ENCODE measurements at regions not wholly inside any gene's neighbourhood (a gene's known extent, or its start where the extent isn't known, plus 50 kb on each side); places are given as distances from the start of the nearest gene placed in this dataset.

- H3K4me3 ChIP-seq (ENCODE audit: low read length) = no peak overlapping the region
- no peak overlapping the region for H2BK15ac ChIP-seq (replicated peaks; ENCODE audit: low read depth)
- no peak overlapping the region for H3K27ac ChIP-seq (ENCODE audit: low read depth, low read length)
- H3K4ac ChIP-seq (ENCODE audit: low read depth, low read length) = no peak overlapping the region
- DNase-seq = no peak
- no peak overlapping the region for H2AK5ac ChIP-seq (ENCODE audit: low read length)
- no peaks in the 10 kb centered on the region for H3K4me1 ChIP-seq (ENCODE audit: control insufficient read depth, low read depth, low read length)
- no CpG with 5 or more reads among the region's 20 CpGs for WGBS (ENCODE audit: extremely low coverage, insufficient coverage, low lambda C conversion rate)
- H2BK120ac ChIP-seq (ENCODE audit: low read depth, low read length) = no peak overlapping the region
- no peaks in the 10 kb centered on the region for H3K27me3 ChIP-seq (ENCODE audit: insufficient read depth, low read length, poor library complexity)
- no peaks in the 10 kb centered on the region for H3K36me3 ChIP-seq (ENCODE audit: control insufficient read depth, insufficient read depth, low read length)
- no peak overlapping the region for H4K8ac ChIP-seq (ENCODE audit: low read depth, low read length)
- no peak overlapping the region for H3K23ac ChIP-seq (ENCODE audit: low read length)
- H3K79me2 ChIP-seq (ENCODE audit: control insufficient read depth, insufficient read depth, low read length) = no peaks in the 10 kb centered on the region
- no peak overlapping the region for H3K9ac ChIP-seq (ENCODE audit: low read length)
- H3K79me1 ChIP-seq (ENCODE audit: low read length) = peaks cover 3% of the 10 kb centered on the region
- H4K5ac ChIP-seq (ENCODE audit: low read length) = no peak overlapping the region
- H3K56ac ChIP-seq (ENCODE audit: low read length) = no peak overlapping the region
- no peak overlapping the region for H2BK5ac ChIP-seq (ENCODE audit: low read length)
- no peak overlapping the region for H3K18ac ChIP-seq (ENCODE audit: low read length)
- H3K4me2 ChIP-seq (ENCODE audit: low read length) = no peak overlapping the region
These were observed 228.2 kb upstream of the GSE1 start for GRCh38 chr16:85384833-85385462.

- DNase-seq = no peak
- H3K4ac ChIP-seq (ENCODE audit: low read depth, low read length) = no peak overlapping the region
- H2BK5ac ChIP-seq (ENCODE audit: low read length) = no peak overlapping the region
- H3K27me3 ChIP-seq (ENCODE audit: insufficient read depth, low read length, poor library complexity) = no peaks in the 10 kb centered on the region
- no peak overlapping the region for H3K23ac ChIP-seq (ENCODE audit: low read length)
- no peak overlapping the region for H3K56ac ChIP-seq (ENCODE audit: low read length)
- peaks cover 3% of the 10 kb centered on the region for H3K79me1 ChIP-seq (ENCODE audit: low read length)
- no CpG with 5 or more reads among the region's 32 CpGs for WGBS (ENCODE audit: extremely low coverage, insufficient coverage, low lambda C conversion rate)
- no peak overlapping the region for H3K27ac ChIP-seq (ENCODE audit: low read depth, low read length)
- no peak overlapping the region for H2BK120ac ChIP-seq (ENCODE audit: low read depth, low read length)
- no peak overlapping the region for H2BK15ac ChIP-seq (replicated peaks; ENCODE audit: low read depth)
- H2AK5ac ChIP-seq (ENCODE audit: low read length) = no peak overlapping the region
- no peaks in the 10 kb centered on the region for H3K4me1 ChIP-seq (ENCODE audit: control insufficient read depth, low read depth, low read length)
- H3K4me3 ChIP-seq (ENCODE audit: low read length) = no peak overlapping the region
- H4K5ac ChIP-seq (ENCODE audit: low read length) = no peak overlapping the region
- H3K36me3 ChIP-seq (ENCODE audit: control insufficient read depth, insufficient read depth, low read length) = no peaks in the 10 kb centered on the region
- H4K8ac ChIP-seq (ENCODE audit: low read depth, low read length) = no peak overlapping the region
- no peak overlapping the region for H3K4me2 ChIP-seq (ENCODE audit: low read length)
- no peak overlapping the region for H3K18ac ChIP-seq (ENCODE audit: low read length)
- H3K79me2 ChIP-seq (ENCODE audit: control insufficient read depth, insufficient read depth, low read length) = no peaks in the 10 kb centered on the region
- H3K9ac ChIP-seq (ENCODE audit: low read length) = no peak overlapping the region
These were observed 227.4 kb upstream of the GSE1 start for GRCh38 chr16:85385463-85386331.

GRCh38 chr16:85386467-85387170 lies 226.5 kb upstream of the GSE1 start:
- Histone ChIP-seq H3K79me1 (ENCODE audit: low read length) (peaks cover 3% of the 10 kb centered on the region), H3K18ac (ENCODE audit: low read length) (no peak overlapping the region), H3K56ac (ENCODE audit: low read length) (no peak overlapping the region), H4K5ac (ENCODE audit: low read length) (no peak overlapping the region), H3K4me2 (ENCODE audit: low read length) (no peak overlapping the region), H4K8ac (ENCODE audit: low read depth, low read length) (no peak overlapping the region), H3K4me1 (ENCODE audit: control insufficient read depth, low read depth, low read length) (no peaks in the 10 kb centered on the region), H2AK5ac (ENCODE audit: low read length) (no peak overlapping the region), H3K4me3 (ENCODE audit: low read length) (no peak overlapping the region), H3K27me3 (ENCODE audit: insufficient read depth, low read length, poor library complexity) (no peaks in the 10 kb centered on the region), H2BK5ac (ENCODE audit: low read length) (no peak overlapping the region), H3K9ac (ENCODE audit: low read length) (no peak overlapping the region), H3K36me3 (ENCODE audit: control insufficient read depth, insufficient read depth, low read length) (no peaks in the 10 kb centered on the region), H2BK15ac (replicated peaks; ENCODE audit: low read depth) (no peak overlapping the region), H3K4ac (ENCODE audit: low read depth, low read length) (no peak overlapping the region), H3K23ac (ENCODE audit: low read length) (no peak overlapping the region), H3K27ac (ENCODE audit: low read depth, low read length) (no peak overlapping the region), H2BK120ac (ENCODE audit: low read depth, low read length) (no peak overlapping the region), H3K79me2 (ENCODE audit: control insufficient read depth, insufficient read depth, low read length) (no peaks in the 10 kb centered on the region)
- WGBS (ENCODE audit: extremely low coverage, insufficient coverage, low lambda C conversion rate) = no CpG with 5 or more reads among the region's 13 CpGs
- DNase-seq = no peak

- no peak overlapping the region for H2AK5ac ChIP-seq (ENCODE audit: low read length)
- no peak overlapping the region for H2BK120ac ChIP-seq (ENCODE audit: low read depth, low read length)
- H2BK5ac ChIP-seq (ENCODE audit: low read length) = no peak overlapping the region
- H3K79me1 ChIP-seq (ENCODE audit: low read length) = peaks cover 3% of the 10 kb centered on the region
- H3K18ac ChIP-seq (ENCODE audit: low read length) = no peak overlapping the region
- H3K4ac ChIP-seq (ENCODE audit: low read depth, low read length) = no peak overlapping the region
- no peak overlapping the region for H4K5ac ChIP-seq (ENCODE audit: low read length)
- no peaks in the 10 kb centered on the region for H3K27me3 ChIP-seq (ENCODE audit: insufficient read depth, low read length, poor library complexity)
- H3K23ac ChIP-seq (ENCODE audit: low read length) = no peak overlapping the region
- no peak overlapping the region for H3K4me3 ChIP-seq (ENCODE audit: low read length)
- H3K36me3 ChIP-seq (ENCODE audit: control insufficient read depth, insufficient read depth, low read length) = no peaks in the 10 kb centered on the region
- no peak for DNase-seq
- no peak overlapping the region for H3K27ac ChIP-seq (ENCODE audit: low read depth, low read length)
- H4K8ac ChIP-seq (ENCODE audit: low read depth, low read length) = no peak overlapping the region
- H3K9ac ChIP-seq (ENCODE audit: low read length) = no peak overlapping the region
- H3K56ac ChIP-seq (ENCODE audit: low read length) = no peak overlapping the region
- H3K4me2 ChIP-seq (ENCODE audit: low read length) = no peak overlapping the region
- H3K79me2 ChIP-seq (ENCODE audit: control insufficient read depth, insufficient read depth, low read length) = no peaks in the 10 kb centered on the region
- no peaks in the 10 kb centered on the region for H3K4me1 ChIP-seq (ENCODE audit: control insufficient read depth, low read depth, low read length)
- no peak overlapping the region for H2BK15ac ChIP-seq (replicated peaks; ENCODE audit: low read depth)
- WGBS (ENCODE audit: extremely low coverage, insufficient coverage, low lambda C conversion rate) = no CpG with 5 or more reads among the region's 11 CpGs
These were observed 226.0 kb upstream of the GSE1 start for GRCh38 chr16:85387171-85387507.

- Histone ChIP-seq H2AK5ac (ENCODE audit: low read length) (no peak overlapping the region), H2BK120ac (ENCODE audit: low read depth, low read length) (no peak overlapping the region), H3K79me1 (ENCODE audit: low read length) (peaks cover 3% of the 10 kb centered on the region), H4K8ac (ENCODE audit: low read depth, low read length) (no peak overlapping the region), H3K4me1 (ENCODE audit: control insufficient read depth, low read depth, low read length) (no peaks in the 10 kb centered on the region), H3K18ac (ENCODE audit: low read length) (no peak overlapping the region), H3K4me3 (ENCODE audit: low read length) (no peak overlapping the region), H3K79me2 (ENCODE audit: control insufficient read depth, insufficient read depth, low read length) (no peaks in the 10 kb centered on the region), H2BK15ac (replicated peaks; ENCODE audit: low read depth) (no peak overlapping the region), H3K4ac (ENCODE audit: low read depth, low read length) (no peak overlapping the region), H4K5ac (ENCODE audit: low read length) (no peak overlapping the region), H3K9ac (ENCODE audit: low read length) (no peak overlapping the region), H3K23ac (ENCODE audit: low read length) (no peak overlapping the region), H3K56ac (ENCODE audit: low read length) (no peak overlapping the region), H3K27me3 (ENCODE audit: insufficient read depth, low read length, poor library complexity) (no peaks in the 10 kb centered on the region), H3K27ac (ENCODE audit: low read depth, low read length) (no peak overlapping the region), H3K36me3 (ENCODE audit: control insufficient read depth, insufficient read depth, low read length) (no peaks in the 10 kb centered on the region), H2BK5ac (ENCODE audit: low read length) (no peak overlapping the region), H3K4me2 (ENCODE audit: low read length) (no peak overlapping the region)
- WGBS (ENCODE audit: extremely low coverage, insufficient coverage, low lambda C conversion rate) = 100% methylated on average over 1 of the region's 2 CpGs
- DNase-seq = no peak
These were observed 225.3 kb upstream of the GSE1 start for GRCh38 chr16:85387731-85388295.

All from mesendoderm (in vitro differentiated cells).